Glutamatergic neuron (in vitro differentiated cells): ENCODE measurements at regions not wholly inside any gene's neighbourhood (a gene's known extent, or its start where the extent isn't known, plus 50 kb on each side); places are given as distances from the start of the nearest gene placed in this dataset.

ENCODE experiments used
- DNase-seq: peaks from one replicate; pipeline ENCODE4 v3.0.0; 2022
- H3K27ac Mint-ChIP-seq: one replicate; pipeline ENCODE4 v1.8.0; 2020; ENCODE audit warnings: mild to moderate bottlenecking, mixed read lengths, inconsistent platforms; ENCODE audit not compliant: unreplicated experiment
- H3K27me3 Mint-ChIP-seq: one replicate; pipeline ENCODE4 v1.8.0; 2020; ENCODE audit warnings: mild to moderate bottlenecking, moderate library complexity, mixed read lengths, inconsistent platforms; ENCODE audit not compliant: unreplicated experiment
- H3K36me3 Mint-ChIP-seq: one replicate; pipeline ENCODE4 v1.8.0; 2020; ENCODE audit warnings: mild to moderate bottlenecking, mixed read lengths, inconsistent platforms; ENCODE audit not compliant: unreplicated experiment
- H3K4me1 Mint-ChIP-seq: one replicate; pipeline ENCODE4 v1.8.0; 2020; ENCODE audit warnings: mild to moderate bottlenecking, low read depth, mixed read lengths, inconsistent platforms; ENCODE audit not compliant: unreplicated experiment
- H3K4me3 Mint-ChIP-seq: one replicate; pipeline ENCODE4 v1.8.0; 2020; ENCODE audit warnings: mild to moderate bottlenecking, mixed read lengths, inconsistent platforms; ENCODE audit not compliant: unreplicated experiment
- H3K9me3 Mint-ChIP-seq: one replicate; pipeline ENCODE4 v1.8.0; 2020; ENCODE audit warnings: mild to moderate bottlenecking, moderate library complexity, mixed read lengths, inconsistent platforms; ENCODE audit not compliant: unreplicated experiment
- CTCF ChIP-seq: fragments of 200-600 bp; sonication (generic); IDR thresholded peaks from one replicate; pipeline ENCODE4 v1.5.0; 2021; ENCODE audit not compliant: partially characterized antibody, unreplicated experiment

- H3K4me3 Mint-ChIP-seq = no peak overlapping the region
- no peak overlapping the region for H3K27ac Mint-ChIP-seq
- TF ChIP-seq CTCF = no peak
- H3K36me3 Mint-ChIP-seq = no peaks in the 10 kb centered on the region
- peaks cover 6% of the 10 kb centered on the region for H3K4me1 Mint-ChIP-seq
- H3K27me3 Mint-ChIP-seq = no peaks in the 10 kb centered on the region
- H3K9me3 Mint-ChIP-seq = peaks cover 3% of the 10 kb centered on the region
- no peak for DNase-seq
Observed at GRCh38 chr1:87170931-87171598, 157.6 kb upstream of the LMO4 start.

- no peak for DNase-seq
- Mint-ChIP-seq H3K36me3 (no peaks in the 10 kb centered on the region), H3K27me3 (no peaks in the 10 kb centered on the region), H3K4me3 (no peak overlapping the region), H3K27ac (no peak overlapping the region), H3K9me3 (peaks cover 3% of the 10 kb centered on the region), H3K4me1 (peaks cover 5% of the 10 kb centered on the region)
- TF ChIP-seq CTCF = no peak
Observed at GRCh38 chr1:87173231-87173630, 155.4 kb upstream of the LMO4 start.

- H3K4me3 Mint-ChIP-seq = no peak overlapping the region
- H3K4me1 Mint-ChIP-seq = no peaks in the 10 kb centered on the region
- H3K27me3 Mint-ChIP-seq = no peaks in the 10 kb centered on the region
- no peaks in the 10 kb centered on the region for H3K36me3 Mint-ChIP-seq
- no peak for TF ChIP-seq CTCF
- no peak for DNase-seq
- peaks cover 2% of the 10 kb centered on the region for H3K9me3 Mint-ChIP-seq
- H3K27ac Mint-ChIP-seq = no peak overlapping the region
Observed at GRCh38 chr1:87174724-87175245, 153.9 kb upstream of the LMO4 start.

GRCh38 chr1:87176087-87176486, 152.6 kb upstream of the LMO4 start:
- DNase-seq = no peak
- Mint-ChIP-seq H3K36me3 (no peaks in the 10 kb centered on the region), H3K9me3 (peaks cover 2% of the 10 kb centered on the region)

More at GRCh38 chr1:87176087-87176486, 152.6 kb upstream of the LMO4 start:
- Mint-ChIP-seq H3K27me3 (no peaks in the 10 kb centered on the region), H3K27ac (no peak overlapping the region), H3K4me3 (no peak overlapping the region), H3K4me1 (no peaks in the 10 kb centered on the region)
- no peak for TF ChIP-seq CTCF
